Loucy (cell line): ENCODE measurements at regions not wholly inside any gene's neighbourhood (a gene's known extent, or its start where the extent isn't known, plus 50 kb on each side); places are given as distances from the start of the nearest gene placed in this dataset.

Source experiments
- H2AFZ ChIP-seq: fragments of 200-600 bp; sonication (generic); 2 replicates; pipeline ENCODE4 v1.6.0; 2016; ENCODE audit warnings: antibody characterized with exemption, mild to moderate bottlenecking, low read length, moderate library complexity
- H3F3A ChIP-seq: fragments of 200-600 bp; 2 replicates; pipeline ENCODE4 v1.6.0; 2016; ENCODE audit warnings: antibody characterized with exemption, low read depth, mild to moderate bottlenecking
- H3K27me3 ChIP-seq: fragments of 200-600 bp; sonication (generic); 2 replicates; pipeline ENCODE4 v1.6.1; 2014; ENCODE audit warnings: low read length, mild to moderate bottlenecking; ENCODE audit not compliant: insufficient read depth, poor library complexity, severe bottlenecking
- H3K36me3 ChIP-seq: fragments of 200-600 bp; sonication (generic); 2 replicates; pipeline ENCODE4 v1.6.1; 2016; ENCODE audit warnings: low read length; ENCODE audit not compliant: insufficient read depth
- H3K4me1 ChIP-seq: fragments of 200-600 bp; sonication (generic); 2 replicates; pipeline ENCODE4 v1.5.1; 2014; ENCODE audit warnings: low read length, mild to moderate bottlenecking; ENCODE audit not compliant: insufficient read depth, poor library complexity, severe bottlenecking
- H3K4me2 ChIP-seq: fragments of 200-600 bp; sonication (generic); 2 replicates; pipeline ENCODE4 v1.6.0; 2014; ENCODE audit warnings: antibody characterized with exemption, low read length, low read depth, mild to moderate bottlenecking; ENCODE audit not compliant: poor library complexity, severe bottlenecking
- H3K4me3 ChIP-seq: fragments of 200-600 bp; sonication (generic); 2 replicates; pipeline ENCODE4 v1.5.1; 2014; ENCODE audit warnings: low read length, mild to moderate bottlenecking, mixed read lengths; ENCODE audit not compliant: poor library complexity, severe bottlenecking
- H3K79me2 ChIP-seq: fragments of 200-600 bp; sonication (generic); 2 replicates; pipeline ENCODE4 v1.6.1; 2014; ENCODE audit warnings: low read length; ENCODE audit not compliant: insufficient read depth
- H3K9ac ChIP-seq: fragments of 200-600 bp; sonication (generic); 2 replicates; pipeline ENCODE4 v1.6.0; 2014; ENCODE audit warnings: mild to moderate bottlenecking, low read depth, low read length, moderate library complexity; ENCODE audit not compliant: poor library complexity, severe bottlenecking
- H3K9me2 ChIP-seq: fragments of 200-600 bp; sonication (generic); replicated peaks from 2 replicates; pipeline ENCODE4 v1.6.1; 2016; ENCODE audit warnings: low read depth, low read length, mixed read lengths
- H3K9me3 ChIP-seq: fragments of 200-600 bp; sonication (generic); 2 replicates; pipeline ENCODE4 v1.6.1; 2014; ENCODE audit warnings: mild to moderate bottlenecking, antibody characterized with exemption, low read length, low read depth; ENCODE audit not compliant: insufficient read depth
- H4K20me1 ChIP-seq: fragments of 200-600 bp; sonication (generic); 2 replicates; pipeline ENCODE4 v1.6.0; 2014; ENCODE audit warnings: antibody characterized with exemption, low read length, mild to moderate bottlenecking; ENCODE audit not compliant: insufficient read depth, poor library complexity, severe bottlenecking
- CTCF ChIP-seq: fragments of 200-600 bp; sonication (generic); conservative IDR thresholded peaks from 2 replicates; pipeline ENCODE4 v1.5.1; 2014; ENCODE audit warnings: mild to moderate bottlenecking, antibody characterized with exemption, low read length
- EZH2phosphoT487 ChIP-seq: fragments of 200-600 bp; IDR thresholded peaks from 2 replicates; pipeline ENCODE4 v1.6.1; 2018; ENCODE audit warnings: antibody characterized with exemption, mild to moderate bottlenecking, moderate library complexity, borderline replicate concordance

GRCh38 chr4:170671171-170671570 is 581.4 kb upstream of the AADAT start:
- H4K20me1 ChIP-seq: no peaks in the 10 kb centered on the region
- no peaks in the 10 kb centered on the region for H3K36me3 ChIP-seq
- H3K9me3 ChIP-seq: no peaks in the 10 kb centered on the region
- no peak overlapping the region for H3K9ac ChIP-seq
- no peak overlapping the region for H3K4me3 ChIP-seq
- no peaks in the 10 kb centered on the region for H3K9me2 ChIP-seq
- H3K27me3 ChIP-seq: no peaks in the 10 kb centered on the region
- H2AFZ ChIP-seq: no peak overlapping the region
- H3F3A ChIP-seq: no peaks in the 10 kb centered on the region
- peaks cover 9% of the 10 kb centered on the region for H3K4me1 ChIP-seq
- no peak for TF ChIP-seq EZH2phosphoT487
- no peak for TF ChIP-seq CTCF
- H3K4me2 ChIP-seq: no peak overlapping the region
- H3K79me2 ChIP-seq: no peaks in the 10 kb centered on the region

DNA sequence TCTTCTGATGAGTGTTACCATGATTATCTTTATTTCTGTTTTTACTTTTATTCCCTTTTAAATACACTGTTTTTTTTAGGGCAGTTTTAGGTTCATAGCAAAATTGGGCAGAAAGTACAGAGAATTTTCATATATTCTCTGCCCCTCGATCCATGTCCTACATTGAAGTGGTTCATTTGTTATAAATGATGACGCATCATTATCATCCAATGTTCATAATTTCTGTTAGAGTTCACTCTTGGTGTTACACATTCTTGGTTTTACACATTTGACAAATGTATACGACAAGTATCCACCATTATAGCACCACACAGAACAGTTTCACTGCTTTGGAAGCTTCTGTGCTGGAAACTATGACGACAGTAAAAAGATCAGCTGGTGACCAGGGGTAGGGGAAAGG is 578.1 kb upstream of the AADAT start:
- Histone ChIP-seq H3K4me3 (no peak overlapping the region), H3K9me3 (no peaks in the 10 kb centered on the region), H3K4me1 (peaks cover 8% of the 10 kb centered on the region), H3K9me2 (no peaks in the 10 kb centered on the region), H3K36me3 (no peaks in the 10 kb centered on the region), H3K27me3 (no peaks in the 10 kb centered on the region), H3K9ac (no peak overlapping the region), H4K20me1 (no peaks in the 10 kb centered on the region), H3K4me2 (no peak overlapping the region), H2AFZ (no peak overlapping the region), H3K79me2 (no peaks in the 10 kb centered on the region), H3F3A (no peaks in the 10 kb centered on the region)
- no peak for TF ChIP-seq EZH2phosphoT487
- no peak for TF ChIP-seq CTCF

DNA sequence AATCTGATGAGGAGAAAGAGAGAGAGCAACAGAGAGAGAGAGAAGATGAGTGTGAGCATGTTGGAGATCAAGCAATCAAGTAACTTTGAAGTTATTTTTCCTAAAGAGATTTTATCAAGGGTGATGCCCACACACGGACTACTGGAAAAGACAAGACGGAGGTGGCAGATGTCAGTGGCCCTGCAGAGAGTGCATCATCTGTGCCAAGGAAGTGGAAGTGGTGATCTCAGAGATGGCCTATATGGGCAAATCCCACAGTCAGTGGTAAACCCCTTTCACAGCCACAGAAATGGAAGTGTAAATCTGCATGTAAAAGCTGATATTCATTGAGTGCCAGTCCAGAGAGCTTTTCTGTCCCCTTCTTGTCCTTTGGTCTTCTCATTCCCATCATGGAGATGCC is 577.2 kb upstream of the AADAT start:
- H4K20me1 ChIP-seq: no peaks in the 10 kb centered on the region
- no peaks in the 10 kb centered on the region for H3F3A ChIP-seq
- H3K9me3 ChIP-seq: no peaks in the 10 kb centered on the region
- TF ChIP-seq EZH2phosphoT487 (no peak), CTCF (no peak)
- no peaks in the 10 kb centered on the region for H3K36me3 ChIP-seq
- no peaks in the 10 kb centered on the region for H3K4me1 ChIP-seq
- no peak overlapping the region for H2AFZ ChIP-seq
- H3K27me3 ChIP-seq: no peaks in the 10 kb centered on the region
- H3K4me3 ChIP-seq: no peak overlapping the region
- no peaks in the 10 kb centered on the region for H3K9me2 ChIP-seq
- no peaks in the 10 kb centered on the region for H3K79me2 ChIP-seq
- H3K9ac ChIP-seq: no peak overlapping the region
- H3K4me2 ChIP-seq: no peak overlapping the region
